ENCODE measurements at regions not wholly inside any gene's neighbourhood (a gene's known extent, or its start where the extent isn't known, plus 50 kb on each side); places are given as distances from the start of the nearest gene placed in this dataset.

GRCh38 chr14:61847861-61848260 is 85.6 kb downstream of the SNAPC1 start:
- peaks cover 7% of the 10 kb centered on the region for H3K9me3 Mint-ChIP-seq

GRCh38 chr14:61854898-61855297 is 92.7 kb downstream of the SNAPC1 start:
- Mint-ChIP-seq H3K27ac (no peak overlapping the region), H3K36me3 (ENCODE audit: low read depth) (no peaks in the 10 kb centered on the region), H3K27me3 (ENCODE audit: low read depth) (no peaks in the 10 kb centered on the region), H3K9me3 (peaks cover 4% of the 10 kb centered on the region), H3K4me1 (no peaks in the 10 kb centered on the region), H3K4me3 (no peak overlapping the region)
- TF ChIP-seq CTCF (IDR thresholded peaks at IDR 0.05; ENCODE audit: unreplicated experiment in 3 of 3): no peak

More at GRCh38 chr14:61847861-61848260, 85.6 kb downstream of the SNAPC1 start:
- no peaks in the 10 kb centered on the region for H3K4me1 Mint-ChIP-seq
- no peaks in the 10 kb centered on the region for H3K36me3 Mint-ChIP-seq (ENCODE audit: low read depth)
- peaks cover 4% of the 10 kb centered on the region for H3K27me3 Mint-ChIP-seq (ENCODE audit: low read depth)
- no peak for TF ChIP-seq CTCF (IDR thresholded peaks at IDR 0.05; ENCODE audit: unreplicated experiment in 3 of 3)
- no peak overlapping the region for H3K4me3 Mint-ChIP-seq
- H3K27ac Mint-ChIP-seq: no peak overlapping the region

- TF ChIP-seq CTCF (IDR thresholded peaks at IDR 0.05; ENCODE audit: unreplicated experiment in 3 of 3): peak; percentile 53 to 74 (median 62)
- Mint-ChIP-seq H3K4me1 (no peaks in the 10 kb centered on the region), H3K27me3 (ENCODE audit: low read depth) (no peaks in the 10 kb centered on the region), H3K27ac (no peak overlapping the region), H3K4me3 (no peak overlapping the region), H3K9me3 (peaks cover 2% of the 10 kb centered on the region), H3K36me3 (ENCODE audit: low read depth) (no peaks in the 10 kb centered on the region)
Measured at GRCh38 chr14:61860294-61860918, 98.2 kb downstream of the SNAPC1 start.

- H3K36me3 Mint-ChIP-seq (ENCODE audit: low read depth): no peaks in the 10 kb centered on the region
- no peak overlapping the region for H3K4me3 Mint-ChIP-seq
- no peak for TF ChIP-seq CTCF (IDR thresholded peaks at IDR 0.05; ENCODE audit: unreplicated experiment in 3 of 3)
- H3K27me3 Mint-ChIP-seq (ENCODE audit: low read depth): no peaks in the 10 kb centered on the region
- H3K27ac Mint-ChIP-seq: no peak overlapping the region
- H3K4me1 Mint-ChIP-seq: no peaks in the 10 kb centered on the region
- peaks cover 2% of the 10 kb centered on the region for H3K9me3 Mint-ChIP-seq
Measured at GRCh38 chr14:61861320-61861865, 99.2 kb downstream of the SNAPC1 start.

- Mint-ChIP-seq H3K4me1 (no peaks in the 10 kb centered on the region), H3K9me3 (peaks cover 5% of the 10 kb centered on the region), H3K4me3 (no peak overlapping the region), H3K27ac (no peak overlapping the region), H3K36me3 (ENCODE audit: low read depth) (no peaks in the 10 kb centered on the region), H3K27me3 (ENCODE audit: low read depth) (no peaks in the 10 kb centered on the region)
- TF ChIP-seq CTCF (IDR thresholded peaks at IDR 0.05; ENCODE audit: unreplicated experiment in 3 of 3): no peak
Measured at GRCh38 chr14:61864329-61864898, 102.2 kb downstream of the SNAPC1 start.

Data from nephron (organoid).